Colonic mucosa (tissue), 4 donors: ENCODE measurements at regions not wholly inside any gene's neighbourhood (a gene's known extent, or its start where the extent isn't known, plus 50 kb on each side); places are given as distances from the start of the nearest gene placed in this dataset.

Experiments
- DNase-seq: peaks from one replicate; pipeline ENCODE4 v3.0.0-alpha.2; 2020
- H3K27ac ChIP-seq: fragments of 200-600 bp; one replicate; pipeline ENCODE4 v1.8.0; 2021
- H3K27me3 ChIP-seq: fragments of 200-600 bp; one replicate; pipeline ENCODE4 v1.8.0; 2021
- H3K36me3 ChIP-seq: fragments of 200-600 bp; one replicate; pipeline ENCODE4 v1.8.0; 2021
- H3K4me1 ChIP-seq: fragments of 200-600 bp; one replicate; pipeline ENCODE4 v1.8.0; 2021; ENCODE audit warnings: mild to moderate bottlenecking
- H3K4me3 ChIP-seq: fragments of 200-600 bp; one replicate; pipeline ENCODE4 v1.8.0; 2021
- H3K9ac ChIP-seq, 2 donors: one replicate each; pipeline ENCODE4 v1.7.0; 2013; ENCODE audit warnings: control low read depth in 2 of 2, low read depth in 2 of 2, low read length in 2 of 2
- H3K9me3 ChIP-seq: fragments of 200-600 bp; one replicate; pipeline ENCODE4 v1.8.0; 2021
- CTCF ChIP-seq: fragments of 200-600 bp; IDR thresholded peaks from one replicate; pipeline ENCODE4 v1.8.0; 2022; ENCODE audit warnings: antibody characterized with exemption, mild to moderate bottlenecking
- intact Hi-C: fragments of 100-400 bp; cut with DNase I; formaldehyde crosslinking; loops from one replicate; pipeline ENCODE4 v1.14.1; 2022
- donor health status: healthy.
- donor health status: DM: no; HTN: no; CAD: no.
- donor health status: DM: no; HTN: no; CAD: no.

GRCh38 chr15:39131609-39132008, 449.3 kb upstream of the THBS1 start:
- intact Hi-C loops, result no loop called here
- no peak for TF ChIP-seq CTCF
- no peaks in the 10 kb centered on the region for H3K4me1 ChIP-seq
- no peak overlapping the region for H3K9ac ChIP-seq
- no peak for DNase-seq
- H3K9me3 ChIP-seq, result no peaks in the 10 kb centered on the region
- H3K36me3 ChIP-seq, result no peaks in the 10 kb centered on the region
- H3K27ac ChIP-seq, result no peak overlapping the region
- H3K4me3 ChIP-seq, result no peak overlapping the region
- no peaks in the 10 kb centered on the region for H3K27me3 ChIP-seq

- no peak overlapping the region for H3K9ac ChIP-seq
- H3K27ac ChIP-seq, result no peak overlapping the region
Observed at GRCh38 chr15:39132070-39132469, 448.8 kb upstream of the THBS1 start.

GRCh38 chr15:39132954-39133600, 447.8 kb upstream of the THBS1 start:
- Histone ChIP-seq H3K4me1 (no peaks in the 10 kb centered on the region), H3K9ac (no peak overlapping the region), H3K36me3 (no peaks in the 10 kb centered on the region), H3K4me3 (no peak overlapping the region), H3K9me3 (no peaks in the 10 kb centered on the region), H3K27ac (no peak overlapping the region), H3K27me3 (no peaks in the 10 kb centered on the region)
- intact Hi-C loops, result no loop called here
- no peak for DNase-seq
- no peak for TF ChIP-seq CTCF

More at GRCh38 chr15:39132070-39132469, 448.8 kb upstream of the THBS1 start:
- no peak for TF ChIP-seq CTCF
- Histone ChIP-seq H3K4me1 (no peaks in the 10 kb centered on the region), H3K4me3 (no peak overlapping the region), H3K36me3 (no peaks in the 10 kb centered on the region), H3K27me3 (no peaks in the 10 kb centered on the region), H3K9me3 (no peaks in the 10 kb centered on the region)
- DNase-seq, result no peak
- intact Hi-C loops, result no loop called here

GRCh38 chr15:39134282-39134681, 446.6 kb upstream of the THBS1 start:
- Histone ChIP-seq H3K9ac (no peak overlapping the region), H3K9me3 (no peaks in the 10 kb centered on the region), H3K4me1 (no peaks in the 10 kb centered on the region), H3K36me3 (no peaks in the 10 kb centered on the region), H3K27me3 (no peaks in the 10 kb centered on the region), H3K4me3 (no peak overlapping the region), H3K27ac (no peak overlapping the region)
- intact Hi-C loops, result no loop called here
- DNase-seq, result no peak
- TF ChIP-seq CTCF, result no peak

- no peak for DNase-seq
- Histone ChIP-seq H3K9me3 (no peaks in the 10 kb centered on the region), H3K27me3 (no peaks in the 10 kb centered on the region), H3K4me3 (no peak overlapping the region), H3K4me1 (no peaks in the 10 kb centered on the region), H3K36me3 (no peaks in the 10 kb centered on the region), H3K27ac (no peak overlapping the region), H3K9ac (no peak overlapping the region)
- TF ChIP-seq CTCF, result no peak
- intact Hi-C loops, result no loop called here
Observed at GRCh38 chr15:39135989-39136388, 444.9 kb upstream of the THBS1 start.
